GM18907 (cell line): ENCODE measurements at regions not wholly inside any gene's neighbourhood (a gene's known extent, or its start where the extent isn't known, plus 50 kb on each side); places are given as distances from the start of the nearest gene placed in this dataset.

Experiments used
- ATAC-seq: cut with Tn5 transposase; IDR thresholded peaks from one replicate; pipeline ENCODE4 v1.9.1; 2021; ENCODE audit warnings: mild to moderate bottlenecking, moderate library complexity; ENCODE audit not compliant: unreplicated experiment

- no peak for ATAC-seq
These were observed 1129.0 kb upstream of the TENM4 start for GRCh38 chr11:80569832-80570231.

GRCh38 chr11:80565231-80565630 lies 1124.4 kb upstream of the TENM4 start:
- no peak for ATAC-seq

- ATAC-seq = no peak
These were observed 1121.8 kb upstream of the TENM4 start for GRCh38 chr11:80562523-80563125.

- ATAC-seq = no peak
These were observed 1119.1 kb upstream of the TENM4 start for GRCh38 chr11:80559942-80560341.

- ATAC-seq = no peak
These were observed 1112.7 kb upstream of the TENM4 start for GRCh38 chr11:80553565-80553964.

GRCh38 chr11:80542704-80543103 lies 1101.9 kb upstream of the TENM4 start:
- ATAC-seq = no peak

GRCh38 chr11:80538040-80538439 lies 1097.2 kb upstream of the TENM4 start:
- no peak for ATAC-seq

GRCh38 chr11:80533463-80533862 lies 1092.6 kb upstream of the TENM4 start:
- no peak for ATAC-seq

GRCh38 chr11:80532633-80533232 lies 1091.9 kb upstream of the TENM4 start:
- no peak for ATAC-seq

GRCh38 chr11:80529726-80530125 lies 1088.9 kb upstream of the TENM4 start:
- ATAC-seq = no peak

GRCh38 chr11:80525663-80526405 lies 1085.0 kb upstream of the TENM4 start:
- ATAC-seq = no peak

- no peak for ATAC-seq
These were observed 1083.5 kb upstream of the TENM4 start for GRCh38 chr11:80524349-80524748.

- ATAC-seq = no peak
These were observed 1082.2 kb upstream of the TENM4 start for GRCh38 chr11:80523057-80523456.

- no peak for ATAC-seq
These were observed 1080.8 kb upstream of the TENM4 start for GRCh38 chr11:80521592-80521991.

GRCh38 chr11:80520507-80520887 lies 1079.7 kb upstream of the TENM4 start:
- ATAC-seq = no peak

GRCh38 chr11:80519596-80520506 lies 1079.0 kb upstream of the TENM4 start:
- no peak for ATAC-seq

GRCh38 chr11:80517701-80518100 lies 1076.9 kb upstream of the TENM4 start:
- ATAC-seq = no peak

- no peak for ATAC-seq
These were observed 1074.3 kb upstream of the TENM4 start for GRCh38 chr11:80515097-80515496.

- ATAC-seq = no peak
These were observed 1071.7 kb upstream of the TENM4 start for GRCh38 chr11:80512491-80512890.

GRCh38 chr11:80505771-80506170 lies 1064.9 kb upstream of the TENM4 start:
- ATAC-seq = no peak

- no peak for ATAC-seq
These were observed 1063.2 kb upstream of the TENM4 start for GRCh38 chr11:80503990-80504389.
